Right atrium auricular region (tissue), 2 donors: ENCODE measurements at regions not wholly inside any gene's neighbourhood (a gene's known extent, or its start where the extent isn't known, plus 50 kb on each side); places are given as distances from the start of the nearest gene placed in this dataset.

Experiments used
- DNase-seq: peaks from one replicate; pipeline ENCODE4 v3.0.0-alpha.2; 2019; ENCODE audit warnings: low spot score
- H3K27ac ChIP-seq, 2 donors: fragments of 200-600 bp; sonication (generic); 1 replicate in 1 of 2; 2 replicates in 1 of 2; pipeline ENCODE4 v1.5.1; 2016 to 2019
- H3K27me3 ChIP-seq, 2 donors: fragments of 200-600 bp; sonication (generic); one replicate each; pipeline versions ENCODE4 v1.5.1 to v1.6.0; 2017 to 2019
- H3K36me3 ChIP-seq: fragments of 200-600 bp; sonication (generic); one replicate; pipeline ENCODE4 v1.5.1; 2016
- H3K4me1 ChIP-seq, 2 donors: fragments of 200-600 bp; sonication (generic); one replicate each; pipeline versions ENCODE4 v1.5.1 to v1.6.0; 2017 to 2019
- H3K4me3 ChIP-seq, 2 donors: fragments of 200-600 bp; sonication (generic); 1 replicate in 1 of 2; 2 replicates in 1 of 2; pipeline ENCODE4 v1.5.1; 2017 to 2019; ENCODE audit warnings: mild to moderate bottlenecking in 1 of 2, moderate library complexity in 1 of 2
- H3K9me3 ChIP-seq, 2 donors: fragments of 200-600 bp; sonication (generic); one replicate each; pipeline ENCODE4 v1.5.1; 2019
- TF ChIP-seq, protein P1 (sequence below), 2 donors: fragments of 200-600 bp; sonication (generic); IDR thresholded peaks; one replicate each; pipeline ENCODE4 v1.5.1; 2019; ENCODE audit warnings: antibody characterized with exemption in 2 of 2

GRCh38 chr16:63302811-63303210 lies 1266.6 kb upstream of the CDH8 start:
- Histone ChIP-seq H3K4me1 (no peaks in the 10 kb centered on the region), H3K27ac (no peak overlapping the region), H3K4me3 (no peak overlapping the region), H3K36me3 (no peaks in the 10 kb centered on the region), H3K9me3 (no peaks in the 10 kb centered on the region), H3K27me3 (no peaks in the 10 kb centered on the region)
- TF ChIP-seq, protein P1, sequence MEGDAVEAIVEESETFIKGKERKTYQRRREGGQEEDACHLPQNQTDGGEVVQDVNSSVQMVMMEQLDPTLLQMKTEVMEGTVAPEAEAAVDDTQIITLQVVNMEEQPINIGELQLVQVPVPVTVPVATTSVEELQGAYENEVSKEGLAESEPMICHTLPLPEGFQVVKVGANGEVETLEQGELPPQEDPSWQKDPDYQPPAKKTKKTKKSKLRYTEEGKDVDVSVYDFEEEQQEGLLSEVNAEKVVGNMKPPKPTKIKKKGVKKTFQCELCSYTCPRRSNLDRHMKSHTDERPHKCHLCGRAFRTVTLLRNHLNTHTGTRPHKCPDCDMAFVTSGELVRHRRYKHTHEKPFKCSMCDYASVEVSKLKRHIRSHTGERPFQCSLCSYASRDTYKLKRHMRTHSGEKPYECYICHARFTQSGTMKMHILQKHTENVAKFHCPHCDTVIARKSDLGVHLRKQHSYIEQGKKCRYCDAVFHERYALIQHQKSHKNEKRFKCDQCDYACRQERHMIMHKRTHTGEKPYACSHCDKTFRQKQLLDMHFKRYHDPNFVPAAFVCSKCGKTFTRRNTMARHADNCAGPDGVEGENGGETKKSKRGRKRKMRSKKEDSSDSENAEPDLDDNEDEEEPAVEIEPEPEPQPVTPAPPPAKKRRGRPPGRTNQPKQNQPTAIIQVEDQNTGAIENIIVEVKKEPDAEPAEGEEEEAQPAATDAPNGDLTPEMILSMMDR (IDR thresholded peaks at IDR 0.05), result no peak
- no peak for DNase-seq

DNA sequence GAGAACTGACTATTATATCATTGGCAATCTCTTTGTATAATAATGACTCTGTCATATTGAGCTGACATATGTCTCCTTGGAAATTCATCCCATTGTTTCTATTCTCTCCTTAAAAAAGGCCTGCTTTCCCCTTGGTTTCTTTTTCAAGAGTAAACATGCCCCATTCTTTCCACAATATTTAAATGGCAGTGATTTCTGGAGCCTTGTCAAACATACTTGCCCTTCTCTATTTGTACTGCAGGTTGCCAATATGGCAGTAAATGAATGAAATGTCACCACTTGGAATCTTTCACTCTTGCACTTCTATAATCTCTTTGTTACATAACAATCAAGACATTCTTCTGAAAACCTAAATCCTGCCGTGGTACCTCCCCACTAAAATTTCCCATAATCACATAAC lies 1265.1 kb upstream of the CDH8 start:
- H3K27me3 ChIP-seq, result no peaks in the 10 kb centered on the region
- no peaks in the 10 kb centered on the region for H3K4me1 ChIP-seq
- TF ChIP-seq, protein P1 (IDR thresholded peaks at IDR 0.05), result no peak
- H3K36me3 ChIP-seq, result no peaks in the 10 kb centered on the region
- no peaks in the 10 kb centered on the region for H3K9me3 ChIP-seq
- no peak for DNase-seq
- H3K4me3 ChIP-seq, result no peak overlapping the region
- H3K27ac ChIP-seq, result no peak overlapping the region

GRCh38 chr16:63298993-63299392 lies 1262.8 kb upstream of the CDH8 start:
- Histone ChIP-seq H3K27me3 (no peaks in the 10 kb centered on the region), H3K4me3 (no peak overlapping the region), H3K9me3 (no peaks in the 10 kb centered on the region), H3K36me3 (no peaks in the 10 kb centered on the region), H3K4me1 (no peaks in the 10 kb centered on the region), H3K27ac (no peak overlapping the region)
- DNase-seq, result no peak
- TF ChIP-seq, protein P1 (IDR thresholded peaks at IDR 0.05), result no peak

DNA sequence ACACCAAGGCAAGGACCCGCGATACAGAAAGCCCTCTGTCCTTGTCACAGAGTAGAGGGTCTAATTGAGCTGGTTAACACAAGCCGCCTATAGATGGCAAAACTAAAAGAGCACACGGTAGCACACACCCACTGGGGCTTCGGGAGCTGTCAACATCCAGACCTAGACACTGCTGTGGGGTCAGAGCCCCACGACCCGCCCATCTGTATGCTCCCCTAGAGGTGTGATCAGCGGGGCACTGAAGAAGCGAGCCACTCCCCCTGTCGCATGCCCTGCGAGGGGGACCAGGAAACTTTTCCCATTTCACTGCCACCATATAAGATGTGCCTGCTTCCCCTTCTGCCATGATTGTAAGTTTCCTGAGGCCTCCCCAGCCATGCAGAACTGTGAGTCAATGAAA lies 1255.8 kb upstream of the CDH8 start:
- H3K4me1 ChIP-seq, result no peaks in the 10 kb centered on the region
- H3K9me3 ChIP-seq, result no peaks in the 10 kb centered on the region
- H3K4me3 ChIP-seq, result no peak overlapping the region
- H3K27ac ChIP-seq, result no peak overlapping the region
- TF ChIP-seq, protein P1 (IDR thresholded peaks at IDR 0.05), result no peak
- DNase-seq, result no peak
- H3K27me3 ChIP-seq, result no peaks in the 10 kb centered on the region
- H3K36me3 ChIP-seq, result no peaks in the 10 kb centered on the region

- no peaks in the 10 kb centered on the region for H3K4me1 ChIP-seq
- no peaks in the 10 kb centered on the region for H3K9me3 ChIP-seq
- H3K36me3 ChIP-seq, result no peaks in the 10 kb centered on the region
- H3K27ac ChIP-seq, result no peak overlapping the region
- no peaks in the 10 kb centered on the region for H3K27me3 ChIP-seq
- DNase-seq, result no peak
- TF ChIP-seq, protein P1 (IDR thresholded peaks at IDR 0.05), result peak; percentile 42 to 87
- no peak overlapping the region for H3K4me3 ChIP-seq
Measured at GRCh38 chr16:63289834-63290460, 1253.7 kb upstream of the CDH8 start.

DNA sequence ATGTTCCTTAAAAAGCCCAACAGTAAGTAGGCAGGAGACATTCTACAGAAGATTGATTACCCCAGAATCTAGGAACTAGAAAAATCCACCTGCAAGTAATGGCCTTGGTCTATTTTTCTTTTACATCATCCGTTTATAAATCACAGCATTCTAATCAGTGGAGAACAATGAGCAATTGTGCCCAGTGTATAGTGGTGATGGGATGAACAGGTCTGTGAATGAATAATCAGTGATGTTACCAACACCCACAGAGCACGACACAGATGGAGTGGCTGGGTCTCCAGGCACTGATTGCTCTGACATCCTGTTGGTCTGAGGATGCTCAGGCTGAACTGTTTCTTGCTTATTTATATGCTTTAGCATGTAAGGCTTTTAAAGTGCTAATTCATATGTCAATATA lies 1251.2 kb upstream of the CDH8 start:
- Histone ChIP-seq H3K4me1 (no peaks in the 10 kb centered on the region), H3K27ac (no peak overlapping the region), H3K4me3 (no peak overlapping the region), H3K36me3 (no peaks in the 10 kb centered on the region), H3K27me3 (no peaks in the 10 kb centered on the region), H3K9me3 (no peaks in the 10 kb centered on the region)
- DNase-seq, result no peak
- TF ChIP-seq, protein P1 (IDR thresholded peaks at IDR 0.05), result no peak
